ENCODE measurements at regions not wholly inside any gene's neighbourhood (a gene's known extent, or its start where the extent isn't known, plus 50 kb on each side); places are given as distances from the start of the nearest gene placed in this dataset.

DNA sequence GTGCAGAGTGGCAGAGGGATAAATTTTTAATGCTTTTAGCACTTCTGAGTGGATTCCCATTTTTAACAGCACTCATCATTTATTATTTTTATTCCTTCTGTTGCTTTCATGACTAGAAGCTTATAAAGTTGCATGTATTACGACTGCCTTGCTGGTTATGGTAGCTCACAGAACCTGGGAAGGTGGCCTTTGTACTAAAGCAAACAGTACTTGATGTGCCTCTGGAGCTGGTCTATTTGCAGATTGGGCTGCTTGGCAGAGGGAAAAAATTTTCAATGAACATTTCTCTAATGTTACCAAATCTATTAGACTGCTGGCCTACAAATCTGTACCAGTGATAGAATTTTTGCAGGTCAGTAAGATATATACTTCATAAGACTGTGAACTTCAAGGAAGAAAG, 274.5 kb upstream of the C9orf72 start (continued):
- TF ChIP-seq, protein P1, sequence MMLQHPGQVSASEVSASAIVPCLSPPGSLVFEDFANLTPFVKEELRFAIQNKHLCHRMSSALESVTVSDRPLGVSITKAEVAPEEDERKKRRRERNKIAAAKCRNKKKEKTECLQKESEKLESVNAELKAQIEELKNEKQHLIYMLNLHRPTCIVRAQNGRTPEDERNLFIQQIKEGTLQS (IDR thresholded peaks at IDR 0.05; ENCODE audit: borderline replicate concordance, extremely low read depth, low read depth, low read length), result no peak
- no peak for TF ChIP-seq SIN3A (IDR thresholded peaks at IDR 0.05; ENCODE audit: low read depth, low read length)
- no peak for TF ChIP-seq POLR2A (IDR thresholded peaks at IDR 0.05; ENCODE audit: low read depth, low read length)
- TF ChIP-seq TARDBP (IDR thresholded peaks at IDR 0.05; ENCODE audit: borderline replicate concordance), result no peak
- TF ChIP-seq, protein P2, sequence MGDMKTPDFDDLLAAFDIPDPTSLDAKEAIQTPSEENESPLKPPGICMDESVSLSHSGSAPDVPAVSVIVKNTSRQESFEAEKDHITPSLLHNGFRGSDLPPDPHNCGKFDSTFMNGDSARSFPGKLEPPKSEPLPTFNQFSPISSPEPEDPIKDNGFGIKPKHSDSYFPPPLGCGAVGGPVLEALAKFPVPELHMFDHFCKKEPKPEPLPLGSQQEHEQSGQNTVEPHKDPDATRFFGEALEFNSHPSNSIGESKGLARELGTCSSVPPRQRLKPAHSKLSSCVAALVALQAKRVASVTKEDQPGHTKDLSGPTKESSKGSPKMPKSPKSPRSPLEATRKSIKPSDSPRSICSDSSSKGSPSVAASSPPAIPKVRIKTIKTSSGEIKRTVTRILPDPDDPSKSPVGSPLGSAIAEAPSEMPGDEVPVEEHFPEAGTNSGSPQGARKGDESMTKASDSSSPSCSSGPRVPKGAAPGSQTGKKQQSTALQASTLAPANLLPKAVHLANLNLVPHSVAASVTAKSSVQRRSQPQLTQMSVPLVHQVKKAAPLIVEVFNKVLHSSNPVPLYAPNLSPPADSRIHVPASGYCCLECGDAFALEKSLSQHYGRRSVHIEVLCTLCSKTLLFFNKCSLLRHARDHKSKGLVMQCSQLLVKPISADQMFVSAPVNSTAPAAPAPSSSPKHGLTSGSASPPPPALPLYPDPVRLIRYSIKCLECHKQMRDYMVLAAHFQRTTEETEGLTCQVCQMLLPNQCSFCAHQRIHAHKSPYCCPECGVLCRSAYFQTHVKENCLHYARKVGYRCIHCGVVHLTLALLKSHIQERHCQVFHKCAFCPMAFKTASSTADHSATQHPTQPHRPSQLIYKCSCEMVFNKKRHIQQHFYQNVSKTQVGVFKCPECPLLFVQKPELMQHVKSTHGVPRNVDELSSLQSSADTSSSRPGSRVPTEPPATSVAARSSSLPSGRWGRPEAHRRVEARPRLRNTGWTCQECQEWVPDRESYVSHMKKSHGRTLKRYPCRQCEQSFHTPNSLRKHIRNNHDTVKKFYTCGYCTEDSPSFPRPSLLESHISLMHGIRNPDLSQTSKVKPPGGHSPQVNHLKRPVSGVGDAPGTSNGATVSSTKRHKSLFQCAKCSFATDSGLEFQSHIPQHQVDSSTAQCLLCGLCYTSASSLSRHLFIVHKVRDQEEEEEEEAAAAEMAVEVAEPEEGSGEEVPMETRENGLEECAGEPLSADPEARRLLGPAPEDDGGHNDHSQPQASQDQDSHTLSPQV (IDR thresholded peaks at IDR 0.05), result no peak

DNA sequence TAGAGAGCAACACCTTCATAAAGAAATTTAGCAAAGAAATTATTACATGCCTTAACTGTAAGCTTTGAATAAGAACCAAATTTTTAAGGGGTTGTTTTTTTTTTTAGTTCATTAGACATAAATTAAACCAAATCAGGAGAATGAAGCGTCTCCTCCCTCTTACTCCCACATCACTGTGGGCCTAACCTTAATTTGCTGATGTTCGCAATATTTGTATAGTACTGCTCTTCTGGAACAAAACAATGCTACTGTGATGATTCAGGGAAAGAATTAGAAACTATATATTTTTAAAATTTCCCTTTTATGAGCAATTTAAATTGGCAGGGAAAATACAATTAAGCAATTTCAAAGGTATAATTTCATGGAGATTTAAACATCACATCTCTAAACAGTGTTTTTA, 275.0 kb upstream of the C9orf72 start:
- Histone ChIP-seq H3K4me2 (ENCODE audit: control insufficient read depth, insufficient read depth) (no peak overlapping the region), H3K4me3 (no peak overlapping the region), H3K36me3 (ENCODE audit: control insufficient read depth in 2 of 2, insufficient read depth in 2 of 2, low read length in 1 of 2) (no peaks in the 10 kb centered on the region), H4K20me1 (ENCODE audit: control insufficient read depth, insufficient read depth) (no peaks in the 10 kb centered on the region), H3K27me3 (replicated peaks in 1 of 2; ENCODE audit: control insufficient read depth in 2 of 2, insufficient read depth in 2 of 2, low read length in 1 of 2) (no peaks in the 10 kb centered on the region), H3K4me1 (ENCODE audit: control insufficient read depth, insufficient read depth, low read length) (no peaks in the 10 kb centered on the region), H3K9ac (ENCODE audit: control insufficient read depth, insufficient read depth, low read length) (no peak overlapping the region), H3K27ac (ENCODE audit: control insufficient read depth, insufficient read depth) (no peak overlapping the region), H3K9me3 (replicated peaks; ENCODE audit: control insufficient read depth, insufficient read depth, low read length) (no peaks in the 10 kb centered on the region; the same call in 2 of the 3 replicates), H2AFZ (ENCODE audit: control insufficient read depth, low read depth, low read length) (no peak overlapping the region), H3K79me2 (ENCODE audit: control insufficient read depth, insufficient read depth, low read length) (no peaks in the 10 kb centered on the region)
- in situ Hi-C loops (cut with MboI), result no loop called here
- FAIRE-seq, result no peak
- no peak for DNase-seq (ENCODE audit: low read depth, low spot score)
- WGBS (ENCODE audit: insufficient coverage, insufficient replicate concordance, low lambda C conversion rate, missing lambda C conversion rate), result 39% methylated on average over 2 of the region's 2 CpGs
- ChIA-PET CTCF (no interaction called here), RAD21 (ENCODE audit: unreplicated experiment) (no interaction called here), SMC1A (ENCODE audit: uncharacterized antibody, unreplicated experiment) (interaction anchor here (1.1 kb wide), 1 partner anchor 20 kb away, joined by 3 read pairs; no protein-coding TSS in a partner anchor), POLR2A (interaction anchor here (0.6 kb wide), 1 partner anchor 160 kb away, joined by 3 read pairs; no protein-coding TSS in a partner anchor)
- intact Hi-C loops (cut with micrococcal nuclease; ENCODE audit: unreplicated experiment), result no loop called here
- ATAC-seq, result no peak
- no TSS peak for BruUV-seq (replicated peaks)
- TF ChIP-seq ZNF207 (IDR thresholded peaks at IDR 0.05; ENCODE audit: borderline replicate concordance) (no peak), RCOR1 (conservative IDR thresholded peaks at IDR 0.05; ENCODE audit: low read depth, low read length) (no peak), SRF (IDR thresholded peaks at IDR 0.05; ENCODE audit: low read depth in 2 of 2, low read length in 2 of 2) (no peak), SIN3A (IDR thresholded peaks at IDR 0.05; ENCODE audit: low read depth, low read length) (no peak), SREBF2 (IDR thresholded peaks at IDR 0.05; ENCODE audit: low read length) (no peak), MTA3 (IDR thresholded peaks at IDR 0.05; ENCODE audit: borderline replicate concordance, low read length) (no peak), CBFB (IDR thresholded peaks at IDR 0.05; ENCODE audit: low read depth) (no peak), EGR1 (IDR thresholded peaks at IDR 0.05; ENCODE audit: borderline replicate concordance in 1 of 2, low read depth in 2 of 2, low read length in 2 of 2) (no peak), FOXK2 (IDR thresholded peaks at IDR 0.05) (no peak)
- TF ChIP-seq, protein P3, sequence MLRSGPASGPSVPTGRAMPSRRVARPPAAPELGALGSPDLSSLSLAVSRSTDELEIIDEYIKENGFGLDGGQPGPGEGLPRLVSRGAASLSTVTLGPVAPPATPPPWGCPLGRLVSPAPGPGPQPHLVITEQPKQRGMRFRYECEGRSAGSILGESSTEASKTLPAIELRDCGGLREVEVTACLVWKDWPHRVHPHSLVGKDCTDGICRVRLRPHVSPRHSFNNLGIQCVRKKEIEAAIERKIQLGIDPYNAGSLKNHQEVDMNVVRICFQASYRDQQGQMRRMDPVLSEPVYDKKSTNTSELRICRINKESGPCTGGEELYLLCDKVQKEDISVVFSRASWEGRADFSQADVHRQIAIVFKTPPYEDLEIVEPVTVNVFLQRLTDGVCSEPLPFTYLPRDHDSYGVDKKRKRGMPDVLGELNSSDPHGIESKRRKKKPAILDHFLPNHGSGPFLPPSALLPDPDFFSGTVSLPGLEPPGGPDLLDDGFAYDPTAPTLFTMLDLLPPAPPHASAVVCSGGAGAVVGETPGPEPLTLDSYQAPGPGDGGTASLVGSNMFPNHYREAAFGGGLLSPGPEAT (IDR thresholded peaks at IDR 0.05; ENCODE audit: low read depth), result no peak
- TF ChIP-seq, protein P4, sequence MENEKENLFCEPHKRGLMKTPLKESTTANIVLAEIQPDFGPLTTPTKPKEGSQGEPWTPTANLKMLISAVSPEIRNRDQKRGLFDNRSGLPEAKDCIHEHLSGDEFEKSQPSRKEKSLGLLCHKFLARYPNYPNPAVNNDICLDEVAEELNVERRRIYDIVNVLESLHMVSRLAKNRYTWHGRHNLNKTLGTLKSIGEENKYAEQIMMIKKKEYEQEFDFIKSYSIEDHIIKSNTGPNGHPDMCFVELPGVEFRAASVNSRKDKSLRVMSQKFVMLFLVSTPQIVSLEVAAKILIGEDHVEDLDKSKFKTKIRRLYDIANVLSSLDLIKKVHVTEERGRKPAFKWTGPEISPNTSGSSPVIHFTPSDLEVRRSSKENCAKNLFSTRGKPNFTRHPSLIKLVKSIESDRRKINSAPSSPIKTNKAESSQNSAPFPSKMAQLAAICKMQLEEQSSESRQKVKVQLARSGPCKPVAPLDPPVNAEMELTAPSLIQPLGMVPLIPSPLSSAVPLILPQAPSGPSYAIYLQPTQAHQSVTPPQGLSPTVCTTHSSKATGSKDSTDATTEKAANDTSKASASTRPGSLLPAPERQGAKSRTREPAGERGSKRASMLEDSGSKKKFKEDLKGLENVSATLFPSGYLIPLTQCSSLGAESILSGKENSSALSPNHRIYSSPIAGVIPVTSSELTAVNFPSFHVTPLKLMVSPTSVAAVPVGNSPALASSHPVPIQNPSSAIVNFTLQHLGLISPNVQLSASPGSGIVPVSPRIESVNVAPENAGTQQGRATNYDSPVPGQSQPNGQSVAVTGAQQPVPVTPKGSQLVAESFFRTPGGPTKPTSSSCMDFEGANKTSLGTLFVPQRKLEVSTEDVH (IDR thresholded peaks at IDR 0.05; ENCODE audit: low read depth, partially characterized antibody), result no peak
